T1000 (cell line): ENCODE measurements at regions not wholly inside any gene's neighbourhood (a gene's known extent, or its start where the extent isn't known, plus 50 kb on each side); places are given as distances from the start of the nearest gene placed in this dataset.
A peak's percentile ranks its signal among the peaks of the same experiment; 100 is the strongest.
"Not testable (repeated sequence)": the region's sequence is repeated elsewhere in the genome, so short reads cannot be mapped to it uniquely, and the experiment has no call there.

ENCODE experiments used
- DNase-seq: peaks from one replicate; lab custom pipeline; 2025; ENCODE audit warnings: mixed read lengths; lab: John Stamatoyannopoulos, UW

DNA sequence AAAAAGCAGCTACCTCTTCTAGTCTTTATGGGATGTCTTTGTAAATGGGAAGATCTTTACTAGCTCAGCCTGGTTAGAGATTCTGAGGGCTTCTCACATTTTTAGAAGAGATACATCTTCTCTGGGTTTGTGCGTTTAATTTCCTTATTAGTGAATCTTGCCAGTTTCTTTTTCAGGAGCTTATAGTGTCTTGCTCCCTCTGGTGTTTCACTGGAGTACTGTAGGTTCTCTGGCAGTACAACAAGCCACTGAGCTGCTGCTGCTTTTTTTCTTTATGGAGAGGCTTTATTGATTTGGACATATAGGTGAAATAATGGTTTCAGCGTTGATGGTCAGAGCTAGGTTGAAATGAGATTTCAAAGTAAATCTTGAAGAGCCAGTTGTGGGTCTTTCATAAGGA lies 82.9 kb downstream of the LAS1L start:
- DNase-seq, result no peak

GRCh38 chrX:65420154-65420553 lies 114.4 kb downstream of the LAS1L start:
- DNase-seq, result no peak

DNA sequence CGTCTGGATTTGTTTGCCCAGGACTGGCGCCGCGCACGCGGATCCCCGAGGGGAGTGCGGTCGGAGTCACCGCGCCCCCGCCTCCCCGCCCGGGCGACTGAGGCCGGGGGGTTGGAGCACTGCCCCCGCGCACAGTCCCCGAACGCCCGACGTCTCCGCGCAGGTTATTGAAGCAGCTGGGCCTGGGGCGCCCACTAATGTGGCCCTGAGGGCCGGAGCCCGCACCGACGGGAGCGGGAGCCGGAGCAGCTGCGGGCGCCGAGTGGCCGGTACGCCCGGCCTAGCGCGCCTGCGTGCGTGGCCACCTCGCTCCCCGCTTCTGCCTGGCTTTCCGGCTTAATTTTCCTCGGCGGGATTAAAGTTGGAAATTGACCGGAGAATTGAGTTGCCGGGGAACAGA lies 126.9 kb downstream of the LAS1L start:
- not testable (repeated sequence) for DNase-seq

DNA sequence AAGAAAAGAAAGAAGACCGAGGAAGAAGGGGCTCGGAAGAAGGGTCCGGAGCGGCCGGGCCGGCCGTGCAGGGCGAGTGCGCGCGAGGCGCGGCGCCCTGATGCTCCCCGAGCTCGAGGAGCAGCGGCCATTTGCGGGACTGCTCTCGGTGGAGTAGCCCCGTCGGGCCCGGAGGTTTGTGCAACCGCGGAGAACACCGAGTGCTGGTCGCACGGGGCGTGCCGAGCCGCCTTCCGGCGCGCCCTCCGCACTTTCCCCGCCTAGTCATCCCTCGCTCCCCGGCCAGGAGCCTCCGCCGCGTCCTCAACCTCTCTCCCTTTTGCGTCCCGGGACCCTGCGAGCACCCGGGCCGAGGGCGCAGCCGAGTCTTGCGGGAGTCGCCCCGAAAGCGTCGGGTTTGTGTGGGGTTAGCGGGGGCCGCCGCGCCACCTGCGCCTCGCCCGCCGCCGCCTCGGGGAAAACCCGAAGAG lies 127.4 kb downstream of the LAS1L start:
- peak; percentile 1 for DNase-seq

- peak; percentile 7 for DNase-seq
Observed at GRCh38 chrX:65406532-65406931, 128.1 kb downstream of the LAS1L start.

- no peak for DNase-seq
Observed at GRCh38 chrX:65392284-65392683, 142.3 kb downstream of the LAS1L start.

DNA sequence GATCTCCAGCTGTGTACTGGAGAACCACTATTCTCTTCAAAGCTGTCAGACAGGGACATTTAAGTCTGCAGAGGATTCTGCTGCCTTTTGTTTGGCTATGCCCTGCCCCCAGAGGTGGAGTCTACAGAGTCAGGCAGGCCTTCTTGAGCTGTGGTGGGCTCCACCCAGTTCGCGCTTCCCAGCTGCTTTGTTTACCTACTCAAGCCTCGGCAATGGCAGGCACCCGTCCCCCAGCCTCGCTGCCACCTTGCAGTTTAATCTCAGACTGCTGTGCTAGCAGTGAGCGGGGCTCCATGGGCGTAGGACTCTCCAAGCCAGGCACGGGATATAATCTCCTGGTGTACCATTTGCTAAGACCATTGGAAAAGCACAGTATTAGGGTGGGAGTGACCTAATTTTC lies 145.5 kb downstream of the LAS1L start:
- DNase-seq, result not testable (repeated sequence)
